ENCODE measurements at regions not wholly inside any gene's neighbourhood (a gene's known extent, or its start where the extent isn't known, plus 50 kb on each side); places are given as distances from the start of the nearest gene placed in this dataset.

DNA sequence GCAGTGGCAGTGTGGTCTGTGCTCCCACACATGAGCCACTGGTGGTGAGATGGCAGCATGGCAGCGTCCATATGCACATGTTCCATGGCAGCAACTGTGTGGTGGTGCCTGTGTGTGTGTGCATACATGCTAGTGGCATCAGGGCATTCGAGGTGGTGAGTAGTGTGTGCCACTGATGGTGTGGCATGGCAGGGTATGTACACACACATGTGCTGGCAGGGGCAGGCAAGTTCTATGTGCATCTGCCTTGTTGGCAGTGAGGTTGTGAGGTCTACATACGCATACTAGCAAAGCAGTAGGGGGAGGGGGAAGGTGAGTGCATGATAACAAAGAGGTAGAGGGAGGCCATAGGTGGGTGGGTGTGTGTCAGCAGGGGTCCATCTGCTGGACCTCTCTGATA is 378.7 kb downstream of the C3orf38 start (continued):
- TF ChIP-seq REST (IDR thresholded peaks at IDR 0.05; ENCODE audit: unreplicated experiment) = no peak
- TF ChIP-seq, protein P1, sequence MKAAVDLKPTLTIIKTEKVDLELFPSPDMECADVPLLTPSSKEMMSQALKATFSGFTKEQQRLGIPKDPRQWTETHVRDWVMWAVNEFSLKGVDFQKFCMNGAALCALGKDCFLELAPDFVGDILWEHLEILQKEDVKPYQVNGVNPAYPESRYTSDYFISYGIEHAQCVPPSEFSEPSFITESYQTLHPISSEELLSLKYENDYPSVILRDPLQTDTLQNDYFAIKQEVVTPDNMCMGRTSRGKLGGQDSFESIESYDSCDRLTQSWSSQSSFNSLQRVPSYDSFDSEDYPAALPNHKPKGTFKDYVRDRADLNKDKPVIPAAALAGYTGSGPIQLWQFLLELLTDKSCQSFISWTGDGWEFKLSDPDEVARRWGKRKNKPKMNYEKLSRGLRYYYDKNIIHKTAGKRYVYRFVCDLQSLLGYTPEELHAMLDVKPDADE (IDR thresholded peaks at IDR 0.05) = no peak

- H4K20me1 ChIP-seq (replicated peaks; ENCODE audit: insufficient read depth) = no peaks in the 10 kb centered on the region
- H3K27me3 ChIP-seq (ENCODE audit: insufficient read depth) = no peaks in the 10 kb centered on the region
- H3K4me2 ChIP-seq = no peak overlapping the region
- H3K27me3 Mint-ChIP-seq (ENCODE audit: insufficient read depth, low read depth, poor library complexity) = no peaks in the 10 kb centered on the region
- H3K9me2 ChIP-seq (ENCODE audit: insufficient read depth) = no peaks in the 10 kb centered on the region
- no peaks in the 10 kb centered on the region for H3K79me2 ChIP-seq (replicated peaks; ENCODE audit: insufficient read depth)
- ATAC-seq (no peak), DNase-seq (ENCODE audit: low spot score) (no peak)
- no peaks in the 10 kb centered on the region for H3F3A ChIP-seq (replicated peaks; ENCODE audit: low read depth)
- H3K27ac Mint-ChIP-seq = no peak overlapping the region
- H3K36me3 ChIP-seq (ENCODE audit: insufficient read depth) = no peaks in the 10 kb centered on the region
- H2AFZ ChIP-seq = no peak overlapping the region
- no peaks in the 10 kb centered on the region for H3K4me1 ChIP-seq (ENCODE audit: insufficient read depth)
- TF ChIP-seq, protein P2, sequence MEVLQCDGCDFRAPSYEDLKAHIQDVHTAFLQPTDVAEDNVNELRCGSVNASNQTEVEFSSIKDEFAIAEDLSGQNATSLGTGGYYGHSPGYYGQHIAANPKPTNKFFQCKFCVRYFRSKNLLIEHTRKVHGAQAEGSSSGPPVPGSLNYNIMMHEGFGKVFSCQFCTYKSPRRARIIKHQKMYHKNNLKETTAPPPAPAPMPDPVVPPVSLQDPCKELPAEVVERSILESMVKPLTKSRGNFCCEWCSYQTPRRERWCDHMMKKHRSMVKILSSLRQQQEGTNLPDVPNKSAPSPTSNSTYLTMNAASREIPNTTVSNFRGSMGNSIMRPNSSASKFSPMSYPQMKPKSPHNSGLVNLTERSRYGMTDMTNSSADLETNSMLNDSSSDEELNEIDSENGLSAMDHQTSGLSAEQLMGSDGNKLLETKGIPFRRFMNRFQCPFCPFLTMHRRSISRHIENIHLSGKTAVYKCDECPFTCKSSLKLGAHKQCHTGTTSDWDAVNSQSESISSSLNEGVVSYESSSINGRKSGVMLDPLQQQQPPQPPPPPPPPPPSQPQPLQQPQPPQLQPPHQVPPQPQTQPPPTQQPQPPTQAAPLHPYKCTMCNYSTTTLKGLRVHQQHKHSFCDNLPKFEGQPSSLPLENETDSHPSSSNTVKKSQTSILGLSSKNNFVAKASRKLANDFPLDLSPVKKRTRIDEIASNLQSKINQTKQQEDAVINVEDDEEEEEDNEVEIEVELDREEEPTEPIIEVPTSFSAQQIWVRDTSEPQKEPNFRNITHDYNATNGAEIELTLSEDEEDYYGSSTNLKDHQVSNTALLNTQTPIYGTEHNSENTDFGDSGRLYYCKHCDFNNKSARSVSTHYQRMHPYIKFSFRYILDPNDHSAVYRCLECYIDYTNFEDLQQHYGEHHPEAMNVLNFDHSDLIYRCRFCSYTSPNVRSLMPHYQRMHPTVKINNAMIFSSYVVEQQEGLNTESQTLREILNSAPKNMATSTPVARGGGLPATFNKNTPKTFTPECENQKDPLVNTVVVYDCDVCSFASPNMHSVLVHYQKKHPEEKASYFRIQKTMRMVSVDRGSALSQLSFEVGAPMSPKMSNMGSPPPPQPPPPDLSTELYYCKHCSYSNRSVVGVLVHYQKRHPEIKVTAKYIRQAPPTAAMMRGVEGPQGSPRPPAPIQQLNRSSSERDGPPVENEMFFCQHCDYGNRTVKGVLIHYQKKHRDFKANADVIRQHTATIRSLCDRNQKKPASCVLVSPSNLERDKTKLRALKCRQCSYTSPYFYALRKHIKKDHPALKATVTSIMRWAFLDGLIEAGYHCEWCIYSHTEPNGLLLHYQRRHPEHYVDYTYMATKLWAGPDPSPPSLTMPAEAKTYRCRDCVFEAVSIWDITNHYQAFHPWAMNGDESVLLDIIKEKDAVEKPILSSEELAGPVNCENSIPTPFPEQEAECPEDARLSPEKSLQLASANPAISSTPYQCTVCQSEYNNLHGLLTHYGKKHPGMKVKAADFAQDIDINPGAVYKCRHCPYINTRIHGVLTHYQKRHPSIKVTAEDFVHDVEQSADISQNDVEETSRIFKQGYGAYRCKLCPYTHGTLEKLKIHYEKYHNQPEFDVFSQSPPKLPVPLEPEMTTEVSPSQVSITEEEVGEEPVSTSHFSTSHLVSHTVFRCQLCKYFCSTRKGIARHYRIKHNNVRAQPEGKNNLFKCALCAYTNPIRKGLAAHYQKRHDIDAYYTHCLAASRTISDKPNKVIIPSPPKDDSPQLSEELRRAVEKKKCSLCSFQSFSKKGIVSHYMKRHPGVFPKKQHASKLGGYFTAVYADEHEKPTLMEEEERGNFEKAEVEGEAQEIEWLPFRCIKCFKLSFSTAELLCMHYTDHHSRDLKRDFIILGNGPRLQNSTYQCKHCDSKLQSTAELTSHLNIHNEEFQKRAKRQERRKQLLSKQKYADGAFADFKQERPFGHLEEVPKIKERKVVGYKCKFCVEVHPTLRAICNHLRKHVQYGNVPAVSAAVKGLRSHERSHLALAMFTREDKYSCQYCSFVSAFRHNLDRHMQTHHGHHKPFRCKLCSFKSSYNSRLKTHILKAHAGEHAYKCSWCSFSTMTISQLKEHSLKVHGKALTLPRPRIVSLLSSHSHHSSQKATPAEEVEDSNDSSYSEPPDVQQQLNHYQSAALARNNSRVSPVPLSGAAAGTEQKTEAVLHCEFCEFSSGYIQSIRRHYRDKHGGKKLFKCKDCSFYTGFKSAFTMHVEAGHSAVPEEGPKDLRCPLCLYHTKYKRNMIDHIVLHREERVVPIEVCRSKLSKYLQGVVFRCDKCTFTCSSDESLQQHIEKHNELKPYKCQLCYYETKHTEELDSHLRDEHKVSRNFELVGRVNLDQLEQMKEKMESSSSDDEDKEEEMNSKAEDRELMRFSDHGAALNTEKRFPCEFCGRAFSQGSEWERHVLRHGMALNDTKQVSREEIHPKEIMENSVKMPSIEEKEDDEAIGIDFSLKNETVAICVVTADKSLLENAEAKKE (CRISPR knock-in tag; IDR thresholded peaks at IDR 0.05) = no peak
- no peak for TF ChIP-seq ZNF331 (CRISPR knock-in tag; IDR thresholded peaks at IDR 0.05; ENCODE audit: low read depth)
- no peak for TF ChIP-seq EZH2phosphoT487 (IDR thresholded peaks at IDR 0.05; ENCODE audit: unreplicated experiment)
- no peak for TF ChIP-seq CREB1 (CRISPR knock-in tag; IDR thresholded peaks at IDR 0.05; ENCODE audit: low read depth)
- no peak for TF ChIP-seq EZH2 (IDR thresholded peaks at IDR 0.05; ENCODE audit: low read depth, unreplicated experiment)
- TF ChIP-seq, protein P3, sequence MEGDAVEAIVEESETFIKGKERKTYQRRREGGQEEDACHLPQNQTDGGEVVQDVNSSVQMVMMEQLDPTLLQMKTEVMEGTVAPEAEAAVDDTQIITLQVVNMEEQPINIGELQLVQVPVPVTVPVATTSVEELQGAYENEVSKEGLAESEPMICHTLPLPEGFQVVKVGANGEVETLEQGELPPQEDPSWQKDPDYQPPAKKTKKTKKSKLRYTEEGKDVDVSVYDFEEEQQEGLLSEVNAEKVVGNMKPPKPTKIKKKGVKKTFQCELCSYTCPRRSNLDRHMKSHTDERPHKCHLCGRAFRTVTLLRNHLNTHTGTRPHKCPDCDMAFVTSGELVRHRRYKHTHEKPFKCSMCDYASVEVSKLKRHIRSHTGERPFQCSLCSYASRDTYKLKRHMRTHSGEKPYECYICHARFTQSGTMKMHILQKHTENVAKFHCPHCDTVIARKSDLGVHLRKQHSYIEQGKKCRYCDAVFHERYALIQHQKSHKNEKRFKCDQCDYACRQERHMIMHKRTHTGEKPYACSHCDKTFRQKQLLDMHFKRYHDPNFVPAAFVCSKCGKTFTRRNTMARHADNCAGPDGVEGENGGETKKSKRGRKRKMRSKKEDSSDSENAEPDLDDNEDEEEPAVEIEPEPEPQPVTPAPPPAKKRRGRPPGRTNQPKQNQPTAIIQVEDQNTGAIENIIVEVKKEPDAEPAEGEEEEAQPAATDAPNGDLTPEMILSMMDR (conservative IDR thresholded peaks at IDR 0.05; ENCODE audit: low read depth in 2 of 2) = no peak
- TF ChIP-seq ZNF114 (CRISPR knock-in tag; IDR thresholded peaks at IDR 0.05) = no peak
- no peak for TF ChIP-seq STAT1 (IDR thresholded peaks at IDR 0.05; ENCODE audit: unreplicated experiment)
- H3K27ac ChIP-seq (ENCODE audit: low read depth) = no peak overlapping the region
- no peaks in the 10 kb centered on the region for H3K36me3 Mint-ChIP-seq (ENCODE audit: low read depth)
- no peak overlapping the region for H3K4me3 ChIP-seq
- H3K4me1 Mint-ChIP-seq = no peaks in the 10 kb centered on the region
- no peak overlapping the region for H3K4me3 Mint-ChIP-seq
- H3K9me3 Mint-ChIP-seq = no peaks in the 10 kb centered on the region
These were observed 384.8 kb downstream of the C3orf38 start for GRCh38 chr3:88534534-88534933.

Measured in GM23338 (cell line).